Heart left ventricle (tissue), 16 donors: ENCODE measurements at regions not wholly inside any gene's neighbourhood (a gene's known extent, or its start where the extent isn't known, plus 50 kb on each side); places are given as distances from the start of the nearest gene placed in this dataset.

Source experiments
- ATAC-seq, 4 donors: fragments of 200-7000 bp; cut with Tn5 transposase; one replicate each; pipeline ENCODE4 v1.9.1; 2020 to 2022; ENCODE audit warnings: moderate library complexity in 4 of 4, mild to moderate bottlenecking in 3 of 4, moderate number of reproducible peaks in 1 of 4
- DNase-seq, 5 donors: peaks; one replicate each; pipeline ENCODE4 v3.0.0-alpha.2; 2020
- H3K27ac ChIP-seq, 12 donors: fragments of 200-600 bp; sonication (generic) in 4 of 12; one replicate each; pipeline versions ENCODE4 v1.5.0 to v1.8.0; 2016 to 2022; ENCODE audit warnings: mild to moderate bottlenecking in 2 of 12
- H3K27me3 ChIP-seq, 9 donors: fragments of 200-600 bp; sonication (generic) in 2 of 9; one replicate each; pipeline versions ENCODE4 v1.5.1 to v1.8.0; 2016 to 2022; ENCODE audit warnings: mild to moderate bottlenecking in 3 of 9
- H3K36me3 ChIP-seq, 9 donors: fragments of 200-600 bp; sonication (generic) in 2 of 9; one replicate each; pipeline versions ENCODE4 v1.5.0 to v1.8.0; 2018 to 2022; ENCODE audit warnings: mild to moderate bottlenecking in 2 of 9
- H3K4me1 ChIP-seq, 12 donors: fragments of 200-600 bp; sonication (generic) in 4 of 12; one replicate each; pipeline versions ENCODE4 v1.5.0 to v1.8.0; 2016 to 2022; ENCODE audit warnings: mild to moderate bottlenecking in 3 of 12
- H3K4me3 ChIP-seq, 12 donors: fragments of 200-600 bp; sonication (generic) in 4 of 12; one replicate each; pipeline versions ENCODE4 v1.5.0 to v1.8.0; 2017 to 2022; ENCODE audit warnings: mild to moderate bottlenecking in 9 of 12, moderate library complexity in 4 of 12
- H3K9me3 ChIP-seq, 12 donors: fragments of 200-600 bp; sonication (generic) in 4 of 12; one replicate each; pipeline versions ENCODE4 v1.5.0 to v1.8.0; 2016 to 2022; ENCODE audit warnings: mild to moderate bottlenecking in 1 of 12
- CTCF ChIP-seq, 12 donors: fragments of 200-600 bp; sonication (generic) in 4 of 12; IDR thresholded peaks; one replicate each; pipeline versions ENCODE4 v1.5.0 to v1.8.0; 2018 to 2022; ENCODE audit warnings: antibody characterized with exemption in 12 of 12, mild to moderate bottlenecking in 5 of 12
- POLR2A ChIP-seq, 2 donors: fragments of 450-650 bp; IDR thresholded peaks; one replicate each; pipeline ENCODE4 v1.6.1; 2017; ENCODE audit warnings: antibody characterized with exemption in 2 of 2, mild to moderate bottlenecking in 2 of 2, moderate library complexity in 2 of 2
- WGBS, 4 donors: extraction: QIAGEN DNeasy Blood & Tissue Kit in 2 of 4; methylation state at CpG; one replicate each; pipeline versions ENCODE4 v1.1.5 to v1.1.7; 2013 to 2018; 5-methylcytosine and 5-hydroxymethylcytosine counted together
- intact Hi-C, 10 donors: fragments of 100-400 bp; cut with DNase I; formaldehyde crosslinking; loops; one replicate each; pipeline versions ENCODE4 v1.11.1 to v1.14.2; 2022
- donor health status: ischemic (EF 13 %, LVEDD 7.1; RV severe dilation, severe dysfunction).
- donor health status: healthy with polysubstance abuse.
- donor health status: DM: no; HTN: yes; CAD: no.
- donor health status: DM: no; HTN: no; CAD: no.
- donor health status: ischemic (EF 25% LVEDD 6.9; RV normal size, moderate dysfunction).
- donor health status: ischemic (EF 25% LVEDD 5.7; RV mildly dilated, moderate dysfunction).
- donor health status: healthy.
- donor health status: DM: yes; HTN: yes; CAD: no.
- donor health status: ischemic (EF 35%, LVEDD 5.7; RV mildly dilated, moderate dysfunction).
- donor health status: nonischemic (EF 11% LVEDD 7.7; RV severe dilation, severe dysfunction).
- donor health status: DM: yes; HTN: yes; CAD: no.
- donor health status: PGD.
- donor health status: ischemic (EF 29% LVEDD 5.4; RV normal size, mild dysfunction).
- donor health status: nonischemic (EF 23%, LVEDD 6.1; RV moderate dilation, normal function).

GRCh38 chr6:108734271-108734922 lies 113.8 kb upstream of the ARMC2 start:
- Histone ChIP-seq H3K27me3 (no peaks in the 10 kb centered on the region), H3K27ac (no peak overlapping the region), H3K36me3 (no peaks in the 10 kb centered on the region), H3K4me1 (peaks cover 0 to 30% (median 5%) of the 10 kb centered on the region in 12 donors), H3K4me3 (no peak overlapping the region), H3K9me3 (no peaks in the 10 kb centered on the region)
- intact Hi-C loops, result no loop called here
- DNase-seq (no peak), ATAC-seq (no peak)
- no peak for TF ChIP-seq POLR2A (IDR thresholded peaks at IDR 0.05)
- 72 to 86% (median 78%) methylated on average over 8 of the region's 8 CpGs for WGBS, 4 donors

- Histone ChIP-seq H3K27me3 (no peaks in the 10 kb centered on the region), H3K27ac (no peak overlapping the region), H3K4me1 (peaks cover 0 to 30% (median 5%) of the 10 kb centered on the region in 12 donors), H3K9me3 (no peaks in the 10 kb centered on the region), H3K36me3 (no peaks in the 10 kb centered on the region), H3K4me3 (no peak overlapping the region)
- no peak for TF ChIP-seq CTCF (IDR thresholded peaks at IDR 0.05)
- TF ChIP-seq POLR2A (IDR thresholded peaks at IDR 0.05), result no peak
- WGBS, 4 donors, result 88 to 96% (median 92%) methylated on average over 2 of the region's 2 CpGs
- DNase-seq, result no peak
- intact Hi-C loops, result no loop called here
- no peak for ATAC-seq
These were observed 112.8 kb upstream of the ARMC2 start for GRCh38 chr6:108735310-108736001.

- no peak for DNase-seq
- WGBS, 4 donors, result 59 to 68% (median 63%) methylated on average over 7 of the region's 7 CpGs
- Histone ChIP-seq H3K27me3 (no peaks in the 10 kb centered on the region), H3K27ac (no peak overlapping the region), H3K9me3 (no peaks in the 10 kb centered on the region), H3K4me3 (no peak overlapping the region), H3K4me1 (peaks cover 0 to 30% (median 1%) of the 10 kb centered on the region in 12 donors), H3K36me3 (no peaks in the 10 kb centered on the region)
- no peak for ATAC-seq
- intact Hi-C loops, result no loop called here
- TF ChIP-seq CTCF (IDR thresholded peaks at IDR 0.05) (no peak), POLR2A (IDR thresholded peaks at IDR 0.05) (no peak)
These were observed 112.2 kb upstream of the ARMC2 start for GRCh38 chr6:108736002-108736361.

- TF ChIP-seq CTCF (IDR thresholded peaks at IDR 0.05) (no peak), POLR2A (IDR thresholded peaks at IDR 0.05) (no peak)
- H3K27me3 ChIP-seq, result no peaks in the 10 kb centered on the region
- DNase-seq (peak in 1 of 5 donors; percentile 64), ATAC-seq (peak in 3 of 4 donors; percentile 55 to 77 (median 68))
- peaks cover 0 to 30% (median 5%) of the 10 kb centered on the region in 12 donors for H3K4me1 ChIP-seq
- no peak overlapping the region for H3K4me3 ChIP-seq
- intact Hi-C loops, result no loop called here
- peak overlapping the region in 1 of 12 donors; percentile 55 for H3K27ac ChIP-seq
- H3K9me3 ChIP-seq, result no peaks in the 10 kb centered on the region
- H3K36me3 ChIP-seq, result no peaks in the 10 kb centered on the region
- 28 to 58% (median 47%) methylated on average over 4 of the region's 4 CpGs for WGBS, 4 donors
These were observed 111.4 kb upstream of the ARMC2 start for GRCh38 chr6:108736832-108737231.
